Uterus (tissue), 3 donors: ENCODE measurements at regions not wholly inside any gene's neighbourhood (a gene's known extent, or its start where the extent isn't known, plus 50 kb on each side); places are given as distances from the start of the nearest gene placed in this dataset.
"Not testable (repeated sequence)": the region's sequence is repeated elsewhere in the genome, so short reads cannot be mapped to it uniquely, and the experiment has no call there.

Experiments
- DNase-seq, 2 donors: peaks; one replicate each; pipeline ENCODE4 v3.0.0-alpha.2; 2019 to 2020
- H3K27ac ChIP-seq, 2 donors: fragments of 200-600 bp; sonication (generic); 1 replicate in 1 of 2; 2 replicates in 1 of 2; pipeline ENCODE4 v1.5.1; 2016 to 2018
- H3K27me3 ChIP-seq, 2 donors: fragments of 200-600 bp; sonication (generic); one replicate each; pipeline ENCODE4 v1.5.1; 2018 to 2019; ENCODE audit warnings: control low read depth in 1 of 2
- H3K36me3 ChIP-seq, 2 donors: fragments of 200-600 bp; sonication (generic); one replicate each; pipeline ENCODE4 v1.5.1; 2019; ENCODE audit warnings: control low read depth in 1 of 2
- H3K4me1 ChIP-seq, 2 donors: fragments of 200-600 bp; sonication (generic); one replicate each; pipeline ENCODE4 v1.5.1; 2018 to 2019; ENCODE audit warnings: control low read depth in 1 of 2
- H3K4me3 ChIP-seq, 2 donors: fragments of 200-600 bp; sonication (generic); 1 replicate in 1 of 2; 2 replicates in 1 of 2; pipeline ENCODE4 v1.5.1; 2018 to 2019; ENCODE audit warnings: mild to moderate bottlenecking in 1 of 2
- H3K9me3 ChIP-seq, 2 donors: fragments of 200-600 bp; sonication (generic); one replicate each; pipeline ENCODE4 v1.5.1; 2019; ENCODE audit warnings: control low read depth in 1 of 2
- POLR2A ChIP-seq, 2 donors: fragments of 450-650 bp; IDR thresholded peaks; one replicate each; pipeline ENCODE4 v1.6.1; 2016; ENCODE audit warnings: antibody characterized with exemption in 2 of 2, mild to moderate bottlenecking in 1 of 2, moderate library complexity in 1 of 2
- intact Hi-C: fragments of 100-400 bp; cut with DNase I; formaldehyde crosslinking; loops from one replicate; pipeline ENCODE4 v1.15.1; 2023; ENCODE audit warnings: low total_unique reads
- TF ChIP-seq, protein P1 (sequence below), 4 experiments: fragments of 200-600 bp in 2 of 4; fragments of 450-650 bp in 2 of 4; sonication (generic) in 2 of 4; IDR thresholded peaks; one replicate each; pipeline ENCODE4 v1.5.1; 2016 to 2019; ENCODE audit warnings: antibody characterized with exemption in 4 of 4, mild to moderate bottlenecking in 2 of 4, moderate library complexity in 1 of 4
- donor health status: DM: yes; HTN: yes; CAD: no.

DNA sequence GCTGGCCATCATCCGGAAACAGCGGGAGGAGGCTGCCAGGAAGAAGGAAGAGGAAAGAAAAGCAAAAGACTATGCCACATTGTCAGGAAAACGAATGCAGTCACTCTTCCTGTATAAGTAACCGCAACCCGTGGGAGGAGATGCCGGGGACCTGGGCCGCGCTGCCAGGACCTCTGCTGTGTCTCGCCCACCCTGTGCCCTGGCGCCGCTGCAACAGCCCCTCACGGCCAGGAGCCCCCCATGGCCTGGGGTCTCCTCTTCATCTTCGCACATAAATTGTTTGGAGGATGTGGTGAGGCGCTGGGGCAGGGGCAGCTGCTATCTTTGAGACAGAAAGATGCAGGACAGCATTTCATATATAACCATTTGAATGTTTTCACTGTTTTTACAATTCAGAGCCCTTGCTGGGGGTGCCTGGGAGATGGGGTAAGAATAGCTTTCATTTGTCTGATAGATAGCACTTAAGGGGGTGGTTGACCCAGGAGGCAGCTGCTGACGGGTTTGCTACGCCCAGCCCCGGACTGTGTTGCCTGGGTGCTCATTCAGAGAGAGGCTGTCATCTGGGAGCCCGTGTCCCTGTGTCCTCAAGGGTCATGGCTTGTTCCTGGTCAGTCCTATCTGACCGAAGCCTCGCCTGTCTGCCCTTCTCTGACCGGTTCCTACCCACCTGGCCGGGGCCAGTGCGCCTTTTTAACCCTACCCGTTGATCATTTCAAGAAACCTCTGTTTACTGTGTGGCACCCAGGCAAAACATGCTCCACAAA, 1067.7 kb upstream of the COX7C start:
- H3K36me3 ChIP-seq, result no peaks in the 10 kb centered on the region
- no peak for DNase-seq
- H3K27me3 ChIP-seq, result no peaks in the 10 kb centered on the region
- no peak overlapping the region for H3K27ac ChIP-seq
- no peaks in the 10 kb centered on the region for H3K4me1 ChIP-seq
- H3K4me3 ChIP-seq, result no peak overlapping the region
- intact Hi-C loops, result no loop called here
- TF ChIP-seq, protein P1, sequence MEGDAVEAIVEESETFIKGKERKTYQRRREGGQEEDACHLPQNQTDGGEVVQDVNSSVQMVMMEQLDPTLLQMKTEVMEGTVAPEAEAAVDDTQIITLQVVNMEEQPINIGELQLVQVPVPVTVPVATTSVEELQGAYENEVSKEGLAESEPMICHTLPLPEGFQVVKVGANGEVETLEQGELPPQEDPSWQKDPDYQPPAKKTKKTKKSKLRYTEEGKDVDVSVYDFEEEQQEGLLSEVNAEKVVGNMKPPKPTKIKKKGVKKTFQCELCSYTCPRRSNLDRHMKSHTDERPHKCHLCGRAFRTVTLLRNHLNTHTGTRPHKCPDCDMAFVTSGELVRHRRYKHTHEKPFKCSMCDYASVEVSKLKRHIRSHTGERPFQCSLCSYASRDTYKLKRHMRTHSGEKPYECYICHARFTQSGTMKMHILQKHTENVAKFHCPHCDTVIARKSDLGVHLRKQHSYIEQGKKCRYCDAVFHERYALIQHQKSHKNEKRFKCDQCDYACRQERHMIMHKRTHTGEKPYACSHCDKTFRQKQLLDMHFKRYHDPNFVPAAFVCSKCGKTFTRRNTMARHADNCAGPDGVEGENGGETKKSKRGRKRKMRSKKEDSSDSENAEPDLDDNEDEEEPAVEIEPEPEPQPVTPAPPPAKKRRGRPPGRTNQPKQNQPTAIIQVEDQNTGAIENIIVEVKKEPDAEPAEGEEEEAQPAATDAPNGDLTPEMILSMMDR (IDR thresholded peaks at IDR 0.05), result no peak
- no peak for TF ChIP-seq POLR2A (IDR thresholded peaks at IDR 0.05)
- H3K9me3 ChIP-seq, result no peaks in the 10 kb centered on the region

DNA sequence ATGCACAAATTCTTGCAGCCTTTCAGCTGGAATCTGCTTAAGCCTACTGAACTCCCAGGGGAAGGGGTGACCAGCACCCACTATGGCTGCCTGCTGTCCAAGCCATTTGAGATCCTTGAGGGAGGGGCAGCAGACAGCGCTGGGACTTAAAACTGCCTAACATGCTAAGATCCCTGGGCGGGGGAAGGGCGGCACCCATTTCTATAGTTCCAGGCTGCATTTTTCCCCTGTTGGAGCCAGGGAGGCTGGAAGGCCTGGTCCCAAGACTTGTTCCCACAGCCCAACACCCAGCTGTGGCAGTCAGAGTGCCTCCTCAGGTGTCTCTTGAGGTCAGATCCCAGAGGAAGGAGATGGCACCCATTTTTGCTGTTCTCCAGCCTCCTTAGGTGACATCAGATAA, 1061.3 kb upstream of the COX7C start:
- no peaks in the 10 kb centered on the region for H3K36me3 ChIP-seq
- no peak for TF ChIP-seq POLR2A (IDR thresholded peaks at IDR 0.05)
- TF ChIP-seq, protein P1 (IDR thresholded peaks at IDR 0.05), result no peak
- H3K4me1 ChIP-seq, result no peaks in the 10 kb centered on the region
- no peak overlapping the region for H3K27ac ChIP-seq
- no peaks in the 10 kb centered on the region for H3K27me3 ChIP-seq
- H3K9me3 ChIP-seq, result no peaks in the 10 kb centered on the region
- intact Hi-C loops, result no loop called here
- no peak for DNase-seq
- H3K4me3 ChIP-seq, result no peak overlapping the region

DNA sequence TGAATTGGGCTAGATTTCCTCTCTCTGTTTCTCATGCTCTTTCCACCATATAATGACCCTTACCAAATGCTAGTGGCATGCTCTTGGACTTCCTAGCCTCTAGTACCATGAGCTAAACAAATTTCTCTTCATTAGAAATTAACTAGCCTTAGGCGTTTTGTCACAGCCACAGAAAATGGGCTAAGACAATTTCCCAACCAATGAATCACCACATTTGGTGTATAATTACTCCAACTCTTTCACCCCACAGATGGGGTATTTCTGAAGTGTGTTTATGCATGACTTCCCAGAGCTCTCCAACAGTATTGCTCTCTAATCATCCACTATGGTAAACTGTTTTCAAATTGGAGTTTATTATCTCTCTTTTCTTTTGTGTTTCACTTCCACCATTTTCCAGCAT, 1041.1 kb upstream of the COX7C start:
- H3K4me1 ChIP-seq, result no peaks in the 10 kb centered on the region
- no peak for TF ChIP-seq POLR2A (IDR thresholded peaks at IDR 0.05)
- TF ChIP-seq, protein P1 (IDR thresholded peaks at IDR 0.05), result no peak

DNA sequence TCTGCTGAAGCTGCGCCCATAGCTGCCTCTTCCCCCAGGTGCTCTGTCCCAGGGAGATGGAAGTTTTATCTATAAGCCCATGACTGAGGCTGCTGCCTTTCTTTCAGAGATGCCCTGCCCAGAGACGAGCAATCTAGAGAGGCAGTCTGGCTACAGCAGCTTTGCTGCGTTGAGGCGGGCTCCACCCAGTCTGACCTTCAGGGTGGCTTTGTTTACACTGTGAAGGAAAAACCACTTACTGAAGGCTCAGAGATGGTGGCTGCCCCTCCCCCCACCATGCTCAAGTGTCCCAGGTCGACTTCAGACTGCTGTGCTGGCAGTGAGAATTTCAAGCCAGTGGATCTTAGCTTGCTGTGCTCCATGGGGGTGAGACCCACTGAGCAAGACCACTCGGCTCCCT, 1029.9 kb upstream of the COX7C start:
- H3K4me1 ChIP-seq, H3K4me3 ChIP-seq, H3K27ac ChIP-seq, H3K27me3 ChIP-seq, H3K36me3 ChIP-seq, H3K9me3 ChIP-seq, intact Hi-C loops, DNase-seq: not testable (repeated sequence)

More for the DNA sequence above, 1041.1 kb upstream of the COX7C start:
- intact Hi-C loops, result no loop called here
- Histone ChIP-seq H3K27ac (no peak overlapping the region), H3K36me3 (no peaks in the 10 kb centered on the region), H3K4me3 (no peak overlapping the region), H3K27me3 (no peaks in the 10 kb centered on the region), H3K9me3 (no peaks in the 10 kb centered on the region)
- no peak for DNase-seq

DNA sequence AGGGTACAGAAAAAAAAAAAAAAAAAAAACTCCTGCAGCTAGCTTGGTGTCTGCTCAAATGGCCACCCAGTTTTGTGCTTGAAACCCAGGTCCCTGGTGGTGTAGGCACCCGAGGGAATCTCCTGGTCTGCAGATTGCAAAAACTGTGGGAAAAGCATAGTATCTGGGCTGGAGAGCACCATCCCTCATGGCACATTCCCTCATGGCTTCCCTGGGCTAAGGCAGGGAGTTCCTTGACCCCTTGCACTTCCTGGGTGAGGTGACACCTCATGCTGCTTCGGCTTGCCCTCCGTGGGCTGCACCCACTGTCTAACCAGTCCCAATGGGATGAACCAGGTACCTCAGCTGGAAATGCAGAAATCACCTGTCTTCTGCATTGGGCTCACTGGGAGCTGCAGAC, 1029.5 kb upstream of the COX7C start:
- H3K27me3 ChIP-seq, H3K9me3 ChIP-seq, DNase-seq, H3K4me1 ChIP-seq, H3K36me3 ChIP-seq, H3K4me3 ChIP-seq, intact Hi-C loops, H3K27ac ChIP-seq: not testable (repeated sequence)

DNA sequence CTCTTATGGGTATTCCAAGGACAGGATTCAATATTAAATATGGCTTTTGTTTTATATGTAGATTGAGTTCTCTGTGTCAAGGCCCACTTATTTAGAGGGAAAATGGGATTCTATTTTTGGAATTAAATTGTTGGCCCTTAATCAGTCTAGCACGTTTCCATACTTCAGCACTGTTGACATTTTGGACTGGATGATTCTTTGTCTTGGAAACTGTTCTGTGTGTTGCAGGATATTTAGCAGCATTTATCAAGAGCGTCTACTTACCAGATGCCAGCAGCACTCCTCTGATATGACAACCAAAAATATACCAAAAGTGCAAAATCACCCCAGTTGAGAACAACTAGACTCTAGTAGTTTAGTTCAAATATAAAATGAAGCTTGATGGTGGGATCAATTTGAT, 1027.0 kb upstream of the COX7C start:
- Histone ChIP-seq H3K36me3 (no peaks in the 10 kb centered on the region), H3K27ac (no peak overlapping the region), H3K27me3 (no peaks in the 10 kb centered on the region), H3K4me3 (no peak overlapping the region), H3K9me3 (no peaks in the 10 kb centered on the region), H3K4me1 (no peaks in the 10 kb centered on the region)
- no peak for TF ChIP-seq POLR2A (IDR thresholded peaks at IDR 0.05)
- TF ChIP-seq, protein P1 (IDR thresholded peaks at IDR 0.05), result no peak
- DNase-seq, result no peak
- intact Hi-C loops, result no loop called here
